K562 (cell line): ENCODE measurements at regions not wholly inside any gene's neighbourhood (a gene's known extent, or its start where the extent isn't known, plus 50 kb on each side); places are given as distances from the start of the nearest gene placed in this dataset.

Experiments
- ATAC-seq: fragments of 200-7000 bp; cut with Tn5 transposase; 3 replicates; pipeline ENCODE4 v1.9.1; 2020; ENCODE audit warnings: moderate library complexity
- BruUV-seq: library from RNA; stranded (reverse); fragments of 400-500 nt; replicated peaks from 2 replicates; lab custom pipeline; 2021; lab: Mats Ljungman, UMichigan
- CTCF ChIA-PET: fragments of 300-600 bp; formaldehyde crosslinking; extraction: SDS; loops from one replicate; lab custom pipeline; 2021; ENCODE audit warnings: low intra/inter-chr PET ratio; lab: Yijun Ruan, JAX
- POLR2A ChIA-PET: fragments of 300-600, 350-650 bp; sonication (Branson Sonifier 250); formaldehyde crosslinking; extraction: SDS; loops from one replicate; lab custom pipeline; 2021; ENCODE audit warnings: antibody characterized with exemption, inconsistent platforms; lab: Yijun Ruan, JAX
- DNase-seq, 4 experiments: peaks; one replicate each; pipeline versions ENCODE4 v3.0.0 to v3.0.0-alpha.2; 2011 to 2018; ENCODE audit warnings: low spot score in 3 of 4, mixed read lengths in 3 of 4; ENCODE audit errors: extremely low read depth in 1 of 4
- FAIRE-seq: peaks from 2 replicates; lab custom pipeline; 2011; peaks lifted over from hg19 to GRCh38; lab: Jason Lieb, UNC
- H2AFZ ChIP-seq: 2 replicates; pipeline ENCODE4 v1.6.0; 2011; ENCODE audit warnings: low read depth, low read length, control low read depth, inconsistent platforms
- H3K27ac ChIP-seq: fragments of 200-600 bp; 3 replicates; pipeline ENCODE4 v1.8.0; 2011; ENCODE audit warnings: low read depth, mild to moderate bottlenecking, control low read depth, inconsistent platforms, low read length, moderate library complexity, mixed read lengths; ENCODE audit errors: extremely low read depth
- H3K27me3 ChIP-seq, 2 experiments: fragments of 300-600 bp in 1 of 2; 2 replicates in 1 of 2; 3 replicates in 1 of 2; pipeline versions ENCODE4 v1.6.0 to v1.8.0; 2011; ENCODE audit warnings: inconsistent platforms in 2 of 2, low read length in 2 of 2, mild to moderate bottlenecking in 1 of 2, mixed read lengths in 1 of 2, moderate library complexity in 1 of 2; ENCODE audit not compliant: control insufficient read depth in 2 of 2, insufficient read depth in 2 of 2
- H3K36me3 ChIP-seq: fragments of 300-600 bp; 3 replicates; pipeline ENCODE4 v1.8.0; 2011; ENCODE audit warnings: mild to moderate bottlenecking, low read length, inconsistent platforms; ENCODE audit not compliant: control insufficient read depth, insufficient read depth
- H3K4me1 ChIP-seq, 2 experiments: fragments of 200-600 bp in 1 of 2; replicated peaks in 1 of 2; 2 replicates in 1 of 2; 3 replicates in 1 of 2; pipeline versions ENCODE4 v1.5.1 to v1.8.0; 2011; ENCODE audit warnings: inconsistent platforms in 2 of 2, low read length in 2 of 2, mild to moderate bottlenecking in 1 of 2, mixed read lengths in 1 of 2, moderate library complexity in 1 of 2; ENCODE audit not compliant: control insufficient read depth in 2 of 2, insufficient read depth in 2 of 2
- H3K4me2 ChIP-seq: 2 replicates; pipeline ENCODE4 v1.6.1; 2011; ENCODE audit warnings: low read length, control low read depth, inconsistent platforms, mixed read lengths; ENCODE audit not compliant: insufficient read depth
- H3K4me3 ChIP-seq: fragments of 200-600 bp; sonication (generic), shearing (Covaris generic); 2 replicates; pipeline ENCODE4 v1.5.1; 2016; ENCODE audit warnings: control low read depth, inconsistent platforms
- H3K79me2 ChIP-seq: fragments of 200-600 bp; 3 replicates; pipeline ENCODE4 v1.8.0; 2011; ENCODE audit warnings: low read length, inconsistent platforms; ENCODE audit not compliant: control insufficient read depth, insufficient read depth
- H3K9ac ChIP-seq, 2 experiments: 2 replicates each; pipeline versions ENCODE4 v1.6.0 to v1.6.1; 2011; ENCODE audit warnings: low read depth in 2 of 2, low read length in 2 of 2, control low read depth in 1 of 2, inconsistent platforms in 1 of 2, mild to moderate bottlenecking in 1 of 2, mixed read lengths in 1 of 2; ENCODE audit not compliant: insufficient read depth in 1 of 2
- H3K9me1 ChIP-seq: one replicate; pipeline ENCODE4 v1.6.0; 2011; ENCODE audit warnings: inconsistent platforms, mild to moderate bottlenecking, low read length, moderate library complexity; ENCODE audit not compliant: control insufficient read depth, insufficient read depth
- H3K9me3 ChIP-seq: replicated peaks from 2 replicates; pipeline ENCODE4 v1.5.1; 2011; ENCODE audit warnings: low read depth, low read length, inconsistent platforms; ENCODE audit not compliant: control insufficient read depth, insufficient read depth
- H4K20me1 ChIP-seq: replicated peaks from 2 replicates; pipeline ENCODE4 v1.6.1; 2011; ENCODE audit warnings: low read length, inconsistent platforms, mixed read lengths; ENCODE audit not compliant: control insufficient read depth, insufficient read depth
- GTF2F1 ChIP-seq: IDR thresholded peaks from 2 replicates; pipeline ENCODE4 v1.6.1; 2011; ENCODE audit warnings: low read depth, low read length, improper control_type of control experiment
- HIVEP1 ChIP-seq: fragments of 250-450 bp; sonication (Bioruptor Pico); IDR thresholded peaks from 2 replicates; pipeline ENCODE4 v1.4.0; 2020; ENCODE audit warnings: mild to moderate bottlenecking
- NFE2 ChIP-seq: IDR thresholded peaks from 2 replicates; pipeline ENCODE4 v1.6.1; 2014; ENCODE audit warnings: antibody characterized with exemption, low read depth
- NFIX ChIP-seq: fragments of 250-450 bp; sonication (Bioruptor Pico); IDR thresholded peaks from 2 replicates; pipeline ENCODE4 v1.4.0; 2020; ENCODE audit warnings: low read depth, mild to moderate bottlenecking, moderate library complexity
- PATZ1 ChIP-seq: fragments of 250-450 bp; sonication (Bioruptor Pico); IDR thresholded peaks from 2 replicates; pipeline ENCODE4 v1.5.0; 2020; ENCODE audit warnings: mild to moderate bottlenecking, borderline replicate concordance
- PHB2 ChIP-seq: fragments of 450-650 bp; IDR thresholded peaks from 2 replicates; pipeline ENCODE4 v1.6.1; 2017; ENCODE audit warnings: low read depth
- SMAD3 ChIP-seq: fragments of 450-650 bp; formaldehyde crosslinking; conservative IDR thresholded peaks from 2 replicates; pipeline ENCODE4 v1.4.0; 2020; ENCODE audit warnings: mild to moderate bottlenecking
- SMARCA5 ChIP-seq: fragments of 450-650 bp; IDR thresholded peaks from 2 replicates; pipeline ENCODE4 v1.6.1; 2016
- SNRNP70 ChIP-seq: fragments of 200-400 bp; formaldehyde crosslinking; optimal IDR thresholded peaks from 2 replicates; pipeline ENCODE3; 2017; ENCODE audit warnings: low read depth, low read length
- TAF7 ChIP-seq: fragments of 450-650 bp; IDR thresholded peaks from 2 replicates; pipeline ENCODE4 v1.6.1; 2016; ENCODE audit warnings: missing genetic modification characterization, missing compliant biosample characterization
- ZC3H11A ChIP-seq: IDR thresholded peaks from 2 replicates; pipeline ENCODE4 v1.6.1; 2012; ENCODE audit warnings: low read depth, low read length, improper control_type of control experiment
- ZNF41 ChIP-seq: fragments of 250-450 bp; sonication (Bioruptor Pico); conservative IDR thresholded peaks from 2 replicates; pipeline ENCODE4 v1.4.0; 2020; ENCODE audit warnings: mild to moderate bottlenecking
- ZNF449 ChIP-seq: fragments of 250-450 bp; sonication (Bioruptor Pico); IDR thresholded peaks from 2 replicates; pipeline ENCODE4 v1.8.0; 2022; ENCODE audit warnings: moderate library complexity, mild to moderate bottlenecking, inconsistent platforms
- WGBS: fragments of 100-300 bp; shearing (Covaris generic); methylation state at CpG from one replicate; pipeline ENCODE4 v1.1.6; 2016; ENCODE audit warnings: low coverage, mixed read lengths; ENCODE audit not compliant: insufficient coverage; ENCODE audit errors: missing lambda C conversion rate; 5-methylcytosine and 5-hydroxymethylcytosine counted together
- in situ Hi-C: fragments of 300-500 bp; cut with MboI; formaldehyde crosslinking; loops from 4 replicates; pipeline ENCODE4 v1.15.0; 2018; ENCODE audit warnings: inconsistent platforms, mixed read lengths
- intact Hi-C: fragments of 100-400 bp; cut with micrococcal nuclease; formaldehyde crosslinking; loops from 2 replicates; pipeline ENCODE4 v1.14.2; 2022
- TF ChIP-seq, protein P1 (sequence below): fragments of 250-450 bp; sonication (Bioruptor Pico); IDR thresholded peaks from 2 replicates; pipeline ENCODE4 v1.6.1; 2021; ENCODE audit warnings: mild to moderate bottlenecking
- TF ChIP-seq, protein P2 (sequence below): fragments of 450-650 bp; IDR thresholded peaks from 2 replicates; pipeline ENCODE4 v1.6.1; 2017; ENCODE audit warnings: mild to moderate bottlenecking, moderate library complexity
- TF ChIP-seq, protein P3 (sequence below), 3 experiments: fragments of 200-800 bp in 1 of 3; fragments of 250-450 bp in 1 of 3; fragments of 450-650 bp in 1 of 3; sonication (Bioruptor Pico) in 1 of 3; sonication (Bioruptor generic) in 1 of 3; formaldehyde crosslinking in 1 of 3; IDR thresholded peaks; 2 replicates each; pipeline versions ENCODE4 v1.6.1 to v1.8.0; 2016 to 2022; ENCODE audit warnings: mild to moderate bottlenecking in 2 of 3, missing genetic modification characterization in 2 of 3, missing compliant biosample characterization in 1 of 3, moderate library complexity in 1 of 3

DNA sequence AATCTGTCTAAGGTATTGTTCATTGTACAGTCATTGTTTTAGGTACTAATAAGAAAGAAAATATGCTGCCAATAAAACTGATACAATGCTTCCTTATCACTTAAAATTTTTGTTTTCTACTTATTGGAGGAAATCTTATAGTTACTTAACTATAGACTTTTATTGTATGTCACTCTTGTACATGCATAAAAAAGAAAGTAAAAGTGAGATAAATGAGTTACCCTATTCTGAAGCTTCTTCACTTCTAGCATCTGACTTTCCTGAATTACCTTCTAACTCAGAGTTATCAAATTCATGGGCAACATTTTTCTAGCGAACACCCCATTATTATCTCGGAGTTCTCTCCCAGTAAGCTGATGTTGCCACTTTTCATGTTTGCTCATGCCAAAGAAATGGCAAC lies 504.9 kb downstream of the SH2D4B start:
- FAIRE-seq (no peak), ATAC-seq (no peak), DNase-seq (no peak)
- intact Hi-C loops = no loop called here
- Histone ChIP-seq H3K4me1 (no peaks in the 10 kb centered on the region), H3K36me3 (no peaks in the 10 kb centered on the region), H3K9ac (no peak overlapping the region), H3K9me1 (no peaks in the 10 kb centered on the region), H4K20me1 (no peaks in the 10 kb centered on the region), H3K27ac (no peak overlapping the region), H2AFZ (no peak overlapping the region), H3K79me2 (no peaks in the 10 kb centered on the region), H3K27me3 (no peaks in the 10 kb centered on the region), H3K4me2 (no peak overlapping the region), H3K4me3 (no peak overlapping the region), H3K9me3 (no peaks in the 10 kb centered on the region)
- CTCF ChIA-PET = no interaction called here
- no TSS peak for BruUV-seq
- POLR2A ChIA-PET = no interaction called here
- in situ Hi-C loops = no loop called here
- 0% methylated on average over 2 of the region's 2 CpGs for WGBS
- TF ChIP-seq SNRNP70 (no peak), PATZ1 (CRISPR knock-in tag) (no peak), NFIX (CRISPR knock-in tag) (no peak), PHB2 (no peak), HIVEP1 (no peak), NFE2 (no peak), SMAD3 (CRISPR knock-in tag) (no peak), ZNF41 (CRISPR knock-in tag) (no peak), ZC3H11A (no peak), ZNF449 (CRISPR knock-in tag) (no peak), TAF7 (tag) (no peak), SMARCA5 (no peak), GTF2F1 (no peak)
- TF ChIP-seq, protein P1, sequence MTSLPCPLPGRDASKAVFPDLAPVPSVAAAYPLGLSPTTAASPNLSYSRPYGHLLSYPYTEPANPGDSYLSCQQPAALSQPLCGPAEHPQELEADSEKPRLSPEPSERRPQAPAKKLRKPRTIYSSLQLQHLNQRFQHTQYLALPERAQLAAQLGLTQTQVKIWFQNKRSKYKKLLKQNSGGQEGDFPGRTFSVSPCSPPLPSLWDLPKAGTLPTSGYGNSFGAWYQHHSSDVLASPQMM (CRISPR knock-in tag) = no peak
- TF ChIP-seq, protein P2, sequence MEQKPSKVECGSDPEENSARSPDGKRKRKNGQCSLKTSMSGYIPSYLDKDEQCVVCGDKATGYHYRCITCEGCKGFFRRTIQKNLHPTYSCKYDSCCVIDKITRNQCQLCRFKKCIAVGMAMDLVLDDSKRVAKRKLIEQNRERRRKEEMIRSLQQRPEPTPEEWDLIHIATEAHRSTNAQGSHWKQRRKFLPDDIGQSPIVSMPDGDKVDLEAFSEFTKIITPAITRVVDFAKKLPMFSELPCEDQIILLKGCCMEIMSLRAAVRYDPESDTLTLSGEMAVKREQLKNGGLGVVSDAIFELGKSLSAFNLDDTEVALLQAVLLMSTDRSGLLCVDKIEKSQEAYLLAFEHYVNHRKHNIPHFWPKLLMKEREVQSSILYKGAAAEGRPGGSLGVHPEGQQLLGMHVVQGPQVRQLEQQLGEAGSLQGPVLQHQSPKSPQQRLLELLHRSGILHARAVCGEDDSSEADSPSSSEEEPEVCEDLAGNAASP = no peak
- TF ChIP-seq, protein P3, sequence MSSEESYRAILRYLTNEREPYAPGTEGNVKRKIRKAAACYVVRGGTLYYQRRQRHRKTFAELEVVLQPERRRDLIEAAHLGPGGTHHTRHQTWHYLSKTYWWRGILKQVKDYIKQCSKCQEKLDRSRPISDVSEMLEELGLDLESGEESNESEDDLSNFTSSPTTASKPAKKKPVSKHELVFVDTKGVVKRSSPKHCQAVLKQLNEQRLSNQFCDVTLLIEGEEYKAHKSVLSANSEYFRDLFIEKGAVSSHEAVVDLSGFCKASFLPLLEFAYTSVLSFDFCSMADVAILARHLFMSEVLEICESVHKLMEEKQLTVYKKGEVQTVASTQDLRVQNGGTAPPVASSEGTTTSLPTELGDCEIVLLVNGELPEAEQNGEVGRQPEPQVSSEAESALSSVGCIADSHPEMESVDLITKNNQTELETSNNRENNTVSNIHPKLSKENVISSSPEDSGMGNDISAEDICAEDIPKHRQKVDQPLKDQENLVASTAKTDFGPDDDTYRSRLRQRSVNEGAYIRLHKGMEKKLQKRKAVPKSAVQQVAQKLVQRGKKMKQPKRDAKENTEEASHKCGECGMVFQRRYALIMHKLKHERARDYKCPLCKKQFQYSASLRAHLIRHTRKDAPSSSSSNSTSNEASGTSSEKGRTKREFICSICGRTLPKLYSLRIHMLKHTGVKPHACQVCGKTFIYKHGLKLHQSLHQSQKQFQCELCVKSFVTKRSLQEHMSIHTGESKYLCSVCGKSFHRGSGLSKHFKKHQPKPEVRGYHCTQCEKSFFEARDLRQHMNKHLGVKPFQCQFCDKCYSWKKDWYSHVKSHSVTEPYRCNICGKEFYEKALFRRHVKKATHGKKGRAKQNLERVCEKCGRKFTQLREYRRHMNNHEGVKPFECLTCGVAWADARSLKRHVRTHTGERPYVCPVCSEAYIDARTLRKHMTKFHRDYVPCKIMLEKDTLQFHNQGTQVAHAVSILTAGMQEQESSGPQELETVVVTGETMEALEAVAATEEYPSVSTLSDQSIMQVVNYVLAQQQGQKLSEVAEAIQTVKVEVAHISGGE (CRISPR knock-in tag; IDR thresholded peaks at IDR 0.05) = no peak
